ENCODE measurements at regions not wholly inside any gene's neighbourhood (a gene's known extent, or its start where the extent isn't known, plus 50 kb on each side); places are given as distances from the start of the nearest gene placed in this dataset.

DNA sequence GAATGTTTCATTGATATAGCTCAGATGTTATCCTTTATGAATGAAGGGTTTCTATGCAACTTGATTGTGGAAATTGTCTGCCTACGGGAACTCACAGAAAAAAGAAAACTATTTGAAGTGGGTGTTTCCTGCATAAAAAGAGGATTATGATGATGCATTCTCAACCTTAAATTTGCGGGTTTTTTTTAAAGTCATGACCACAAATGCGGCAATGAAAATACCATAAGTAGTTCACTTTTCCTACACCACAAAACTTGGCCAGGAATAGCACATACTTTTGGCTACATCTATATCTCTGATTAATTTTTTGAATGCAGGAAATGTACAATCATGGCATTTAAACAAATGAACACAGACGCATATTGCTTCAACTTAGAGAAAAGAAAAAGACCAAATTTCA lies 754.7 kb downstream of the DTWD2 start:
- H3K27me3 ChIP-seq (ENCODE audit: low read depth), result no peaks in the 10 kb centered on the region
- no peak overlapping the region for H3K27ac ChIP-seq (replicated peaks)
- no peaks in the 10 kb centered on the region for H3K4me1 ChIP-seq
- H3K36me3 ChIP-seq, result no peaks in the 10 kb centered on the region
- intact Hi-C loops (cut with micrococcal nuclease), result no loop called here
- TF ChIP-seq, protein P1, sequence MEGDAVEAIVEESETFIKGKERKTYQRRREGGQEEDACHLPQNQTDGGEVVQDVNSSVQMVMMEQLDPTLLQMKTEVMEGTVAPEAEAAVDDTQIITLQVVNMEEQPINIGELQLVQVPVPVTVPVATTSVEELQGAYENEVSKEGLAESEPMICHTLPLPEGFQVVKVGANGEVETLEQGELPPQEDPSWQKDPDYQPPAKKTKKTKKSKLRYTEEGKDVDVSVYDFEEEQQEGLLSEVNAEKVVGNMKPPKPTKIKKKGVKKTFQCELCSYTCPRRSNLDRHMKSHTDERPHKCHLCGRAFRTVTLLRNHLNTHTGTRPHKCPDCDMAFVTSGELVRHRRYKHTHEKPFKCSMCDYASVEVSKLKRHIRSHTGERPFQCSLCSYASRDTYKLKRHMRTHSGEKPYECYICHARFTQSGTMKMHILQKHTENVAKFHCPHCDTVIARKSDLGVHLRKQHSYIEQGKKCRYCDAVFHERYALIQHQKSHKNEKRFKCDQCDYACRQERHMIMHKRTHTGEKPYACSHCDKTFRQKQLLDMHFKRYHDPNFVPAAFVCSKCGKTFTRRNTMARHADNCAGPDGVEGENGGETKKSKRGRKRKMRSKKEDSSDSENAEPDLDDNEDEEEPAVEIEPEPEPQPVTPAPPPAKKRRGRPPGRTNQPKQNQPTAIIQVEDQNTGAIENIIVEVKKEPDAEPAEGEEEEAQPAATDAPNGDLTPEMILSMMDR (IDR thresholded peaks at IDR 0.05; ENCODE audit: borderline replicate concordance), result no peak
- no peaks in the 10 kb centered on the region for H3K9me3 ChIP-seq (replicated peaks)
- DNase-seq, result no peak
- H3K4me3 ChIP-seq, result no peak overlapping the region

DNA sequence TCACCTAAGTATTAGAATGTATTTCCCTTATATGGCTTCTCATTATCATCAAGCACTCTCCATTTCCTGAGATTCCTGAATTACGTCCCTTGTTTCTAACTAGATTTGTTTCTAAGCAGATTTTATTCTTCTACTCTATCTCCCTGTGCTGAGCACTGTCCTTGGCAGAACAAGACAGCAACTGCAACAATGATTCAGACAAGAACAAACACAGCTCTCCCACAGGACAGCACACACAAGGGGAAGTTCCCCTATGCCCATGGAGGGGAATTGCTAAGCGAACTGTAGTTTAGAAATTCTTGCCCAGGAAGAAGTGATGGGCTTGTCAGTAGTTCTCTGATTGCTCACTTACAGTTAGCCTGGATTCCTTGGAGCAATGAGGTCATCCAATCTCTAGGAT lies 759.9 kb downstream of the DTWD2 start:
- Histone ChIP-seq H3K27me3 (ENCODE audit: low read depth) (no peaks in the 10 kb centered on the region), H3K9me3 (replicated peaks) (no peaks in the 10 kb centered on the region), H3K4me3 (no peak overlapping the region), H3K36me3 (no peaks in the 10 kb centered on the region), H3K27ac (replicated peaks) (no peak overlapping the region), H3K4me1 (no peaks in the 10 kb centered on the region)
- TF ChIP-seq, protein P1 (IDR thresholded peaks at IDR 0.05; ENCODE audit: borderline replicate concordance), result no peak
- DNase-seq, result no peak
- intact Hi-C loops (cut with micrococcal nuclease), result no loop called here

DNA sequence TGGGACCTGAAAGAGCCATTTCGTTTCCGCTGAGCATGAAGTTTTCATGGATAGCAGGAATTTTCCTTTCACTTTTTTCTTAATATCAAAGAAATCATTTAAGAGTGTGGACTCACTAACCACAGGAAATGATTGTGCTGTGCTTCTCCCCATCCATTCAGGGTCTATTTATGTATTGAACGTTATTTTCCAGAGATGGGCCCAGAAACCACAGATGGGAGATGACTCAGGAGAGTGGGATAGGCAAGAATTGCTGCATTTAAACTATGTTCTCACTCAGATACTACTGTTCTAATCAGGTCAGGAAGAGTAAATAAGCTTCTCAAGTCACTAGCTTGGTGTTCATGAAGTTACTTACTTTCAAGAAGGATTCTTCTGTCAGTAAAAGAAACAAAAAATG lies 763.8 kb downstream of the DTWD2 start:
- Histone ChIP-seq H3K27ac (replicated peaks) (no peak overlapping the region), H3K4me1 (no peaks in the 10 kb centered on the region), H3K9me3 (replicated peaks) (peaks cover under 1% of the 10 kb centered on the region), H3K36me3 (no peaks in the 10 kb centered on the region), H3K4me3 (no peak overlapping the region), H3K27me3 (ENCODE audit: low read depth) (no peaks in the 10 kb centered on the region)
- TF ChIP-seq, protein P1 (IDR thresholded peaks at IDR 0.05; ENCODE audit: borderline replicate concordance), result no peak
- intact Hi-C loops (cut with micrococcal nuclease), result no loop called here
- DNase-seq, result no peak

DNA sequence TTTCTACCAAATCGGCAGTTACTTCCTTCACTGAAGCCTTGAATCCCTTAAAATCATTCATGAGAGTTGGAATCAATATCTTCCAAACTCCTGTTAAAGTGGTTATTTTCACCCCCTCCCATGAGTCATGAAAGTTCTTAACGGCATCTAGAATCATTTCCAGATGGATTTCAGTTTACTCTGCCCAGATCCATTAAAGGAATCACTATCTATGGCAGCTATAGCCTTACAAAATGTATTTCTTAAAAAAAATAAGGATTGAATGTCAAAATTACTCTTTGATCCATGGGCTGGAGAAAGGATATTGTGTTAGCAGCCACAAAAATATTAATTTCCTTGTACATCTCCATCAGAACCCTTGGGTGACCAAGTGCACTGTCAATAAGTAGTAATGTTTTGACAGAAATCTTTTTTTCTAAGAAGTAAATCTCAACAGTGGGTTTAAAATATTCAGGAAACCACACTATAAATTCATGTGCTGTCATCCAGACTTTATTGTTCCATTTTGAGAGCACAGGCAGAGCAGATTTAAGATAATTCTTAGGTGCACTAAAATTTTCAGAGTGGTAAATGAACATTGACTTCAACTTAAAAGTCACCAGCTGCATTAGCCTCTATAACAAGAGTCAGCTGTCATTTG lies 767.7 kb downstream of the DTWD2 start:
- no peak for DNase-seq
- intact Hi-C loops (cut with micrococcal nuclease), result no loop called here
- Histone ChIP-seq H3K36me3 (no peaks in the 10 kb centered on the region), H3K27ac (replicated peaks) (no peak overlapping the region), H3K4me3 (no peak overlapping the region), H3K4me1 (no peaks in the 10 kb centered on the region), H3K9me3 (replicated peaks) (peaks cover 14% of the 10 kb centered on the region), H3K27me3 (ENCODE audit: low read depth) (no peaks in the 10 kb centered on the region)
- TF ChIP-seq, protein P1 (IDR thresholded peaks at IDR 0.05; ENCODE audit: borderline replicate concordance), result no peak

DNA sequence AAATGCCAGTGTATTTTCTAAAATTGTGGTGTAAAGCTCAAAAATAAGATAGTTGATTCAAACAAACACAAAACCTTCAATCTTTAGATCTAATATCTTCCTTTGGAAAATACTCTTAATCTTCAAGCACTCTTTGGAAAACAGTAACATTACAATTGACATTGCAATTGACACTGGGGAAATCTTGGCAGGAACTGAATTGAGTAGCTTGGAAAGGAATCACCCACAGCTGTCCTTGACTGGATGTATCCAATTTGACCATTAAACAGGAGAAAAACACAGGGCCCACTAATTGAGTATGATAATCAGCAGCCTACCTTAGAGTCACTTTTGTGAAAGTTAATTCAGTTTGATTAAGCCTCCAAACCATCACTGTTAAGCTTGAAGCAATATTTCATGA lies 776.7 kb downstream of the DTWD2 start:
- no peaks in the 10 kb centered on the region for H3K27me3 ChIP-seq (ENCODE audit: low read depth)
- no peaks in the 10 kb centered on the region for H3K4me1 ChIP-seq
- H3K36me3 ChIP-seq, result no peaks in the 10 kb centered on the region
- H3K27ac ChIP-seq (replicated peaks), result no peak overlapping the region
- TF ChIP-seq, protein P1 (IDR thresholded peaks at IDR 0.05; ENCODE audit: borderline replicate concordance), result no peak
- H3K9me3 ChIP-seq (replicated peaks), result peaks cover 29% of the 10 kb centered on the region
- intact Hi-C loops (cut with micrococcal nuclease), result no loop called here
- no peak for DNase-seq
- H3K4me3 ChIP-seq, result no peak overlapping the region

Measured in left ventricle myocardium inferior (tissue), 1 donor.